Neural cell (in vitro differentiated cells): ENCODE measurements at regions not wholly inside any gene's neighbourhood (a gene's known extent, or its start where the extent isn't known, plus 50 kb on each side); places are given as distances from the start of the nearest gene placed in this dataset.

Experiments
- H2AFZ ChIP-seq: fragments of 200-600, 300-800 bp; sonication (generic), shearing (Covaris generic); 2 replicates; pipeline ENCODE4 v1.6.0; 2014; ENCODE audit warnings: low read depth, mild to moderate bottlenecking, antibody characterized with exemption, low read length, moderate library complexity
- H3F3A ChIP-seq: fragments of 200-600 bp; shearing (Covaris generic); 2 replicates; pipeline ENCODE4 v1.6.1; 2016; ENCODE audit warnings: mild to moderate bottlenecking, moderate library complexity, mixed read lengths, antibody characterized with exemption, low read length; ENCODE audit not compliant: insufficient read depth, poor library complexity, severe bottlenecking
- H3K27ac ChIP-seq: fragments of 200-600, 300-800 bp; sonication (generic), shearing (Covaris generic); 2 replicates; pipeline ENCODE4 v1.5.1; 2014; ENCODE audit warnings: mild to moderate bottlenecking, low read length, moderate library complexity
- H3K27me3 ChIP-seq: fragments of 300-800, 200-600 bp; sonication (generic), shearing (Covaris generic); 2 replicates; pipeline ENCODE4 v1.6.0; 2014; ENCODE audit warnings: mild to moderate bottlenecking, low read depth, low read length, moderate library complexity; ENCODE audit not compliant: insufficient read depth
- H3K36me3 ChIP-seq: fragments of 300-800, 200-600 bp; sonication (generic), shearing (Covaris generic); 2 replicates; pipeline ENCODE4 v1.5.1; 2014; ENCODE audit warnings: mild to moderate bottlenecking, antibody characterized with exemption, low read length, moderate library complexity; ENCODE audit not compliant: insufficient read depth
- H3K4me2 ChIP-seq: fragments of 300-800, 200-600 bp; sonication (generic), shearing (Covaris generic); 2 replicates; pipeline ENCODE4 v1.6.0; 2014; ENCODE audit warnings: mild to moderate bottlenecking, low read length
- H3K4me3 ChIP-seq: fragments of 300-800, 200-600 bp; sonication (generic), shearing (Covaris generic); 2 replicates; pipeline ENCODE4 v1.5.1; 2014; ENCODE audit warnings: mild to moderate bottlenecking, low read length, moderate library complexity
- H3K79me2 ChIP-seq: fragments of 200-600 bp; shearing (Covaris generic); replicated peaks from 2 replicates; pipeline ENCODE4 v1.6.0; 2014; ENCODE audit warnings: mild to moderate bottlenecking, low read length, moderate library complexity; ENCODE audit not compliant: insufficient read depth
- H3K9ac ChIP-seq: fragments of 300-800, 200-600 bp; sonication (generic), shearing (Covaris generic); 2 replicates; pipeline ENCODE4 v1.6.1; 2016; ENCODE audit warnings: mild to moderate bottlenecking, low read length, mixed read lengths
- H3K9me2 ChIP-seq: fragments of 200-600 bp; shearing (Covaris generic); 2 replicates; pipeline ENCODE4 v1.6.1; 2016; ENCODE audit warnings: mild to moderate bottlenecking, low read length, mixed read lengths; ENCODE audit not compliant: insufficient read depth
- H3K9me3 ChIP-seq: fragments of 200-600, 300-800 bp; sonication (generic), shearing (Covaris generic); 2 replicates; pipeline ENCODE4 v1.6.1; 2016; ENCODE audit warnings: mild to moderate bottlenecking, mixed run types, low read length, moderate library complexity, mixed read lengths
- H4K20me1 ChIP-seq: fragments of 200-600 bp; shearing (Covaris generic); 2 replicates; pipeline ENCODE4 v1.6.1; 2016; ENCODE audit warnings: mild to moderate bottlenecking, mixed run types; ENCODE audit not compliant: insufficient read depth
- CTCF ChIP-seq: fragments of 450-650 bp; IDR thresholded peaks from 2 replicates; pipeline ENCODE4 v1.5.1; 2014; ENCODE audit warnings: antibody characterized with exemption, mild to moderate bottlenecking, moderate library complexity; ENCODE audit not compliant: poor library complexity, severe bottlenecking
- EP300 ChIP-seq: fragments of 450-650 bp; conservative IDR thresholded peaks from 2 replicates; pipeline ENCODE4 v1.6.1; 2014; ENCODE audit warnings: antibody characterized with exemption, mild to moderate bottlenecking, moderate library complexity; ENCODE audit not compliant: poor library complexity, severe bottlenecking
- EZH2 ChIP-seq: fragments of 200-600, 300-800 bp; shearing (Covaris generic), sonication (generic); IDR thresholded peaks from 2 replicates; pipeline ENCODE4 v1.6.1; 2014; ENCODE audit warnings: antibody characterized with exemption, low read length, borderline replicate concordance, mild to moderate bottlenecking; ENCODE audit not compliant: insufficient read depth, poor library complexity, severe bottlenecking
- MXI1 ChIP-seq: fragments of 450-650 bp; conservative IDR thresholded peaks from 2 replicates; pipeline ENCODE4 v1.6.1; 2014; ENCODE audit warnings: antibody characterized with exemption, mild to moderate bottlenecking; ENCODE audit not compliant: poor library complexity, severe bottlenecking
- POLR2AphosphoS5 ChIP-seq: IDR thresholded peaks from 2 replicates; pipeline ENCODE4 v1.6.1; 2012
- RAD21 ChIP-seq: fragments of 450-650 bp; conservative IDR thresholded peaks from 2 replicates; pipeline ENCODE4 v1.6.1; 2014; ENCODE audit warnings: antibody characterized with exemption, mild to moderate bottlenecking, moderate library complexity
- REST ChIP-seq: IDR thresholded peaks from 2 replicates; pipeline ENCODE4 v1.6.1; 2012; ENCODE audit warnings: borderline replicate concordance
- SMC3 ChIP-seq: fragments of 450-650 bp; conservative IDR thresholded peaks from 2 replicates; pipeline ENCODE4 v1.6.1; 2014; ENCODE audit warnings: antibody characterized with exemption, mild to moderate bottlenecking, moderate library complexity; ENCODE audit not compliant: poor library complexity
- TAF1 ChIP-seq: IDR thresholded peaks from 2 replicates; pipeline ENCODE4 v1.6.1; 2012; ENCODE audit warnings: low read depth

GRCh38 chr3:64355401-64355807 lies 130.1 kb upstream of the PRICKLE2 start:
- no peak overlapping the region for H3K4me2 ChIP-seq
- no peak overlapping the region for H3K9ac ChIP-seq
- H3K9me3 ChIP-seq, result no peaks in the 10 kb centered on the region
- no peaks in the 10 kb centered on the region for H3K36me3 ChIP-seq
- no peaks in the 10 kb centered on the region for H3K27me3 ChIP-seq
- H3K9me2 ChIP-seq, result no peaks in the 10 kb centered on the region
- no peak for TF ChIP-seq EZH2
- no peak for TF ChIP-seq TAF1
- no peak for TF ChIP-seq EP300
- TF ChIP-seq MXI1, result no peak
- no peak for TF ChIP-seq CTCF
- no peak for TF ChIP-seq RAD21
- TF ChIP-seq SMC3, result no peak
- TF ChIP-seq POLR2AphosphoS5, result no peak
- no peak for TF ChIP-seq REST
- H3K4me3 ChIP-seq, result no peak overlapping the region
- H2AFZ ChIP-seq, result no peak overlapping the region
- H3K79me2 ChIP-seq, result no peaks in the 10 kb centered on the region
- H4K20me1 ChIP-seq, result no peaks in the 10 kb centered on the region
- no peaks in the 10 kb centered on the region for H3F3A ChIP-seq
- no peak overlapping the region for H3K27ac ChIP-seq

GRCh38 chr3:64354956-64355355 lies 129.7 kb upstream of the PRICKLE2 start:
- no peaks in the 10 kb centered on the region for H3K79me2 ChIP-seq
- no peaks in the 10 kb centered on the region for H3K9me2 ChIP-seq
- TF ChIP-seq EZH2, result no peak
- TF ChIP-seq CTCF, result no peak
- no peak for TF ChIP-seq REST
- no peak for TF ChIP-seq SMC3
- no peak for TF ChIP-seq POLR2AphosphoS5
- TF ChIP-seq RAD21, result no peak
- H3K9me3 ChIP-seq, result no peaks in the 10 kb centered on the region
- no peaks in the 10 kb centered on the region for H3K36me3 ChIP-seq
- no peak overlapping the region for H3K9ac ChIP-seq
- H3K4me2 ChIP-seq, result no peak overlapping the region
- no peaks in the 10 kb centered on the region for H3K27me3 ChIP-seq
- H3F3A ChIP-seq, result no peaks in the 10 kb centered on the region
- H3K4me3 ChIP-seq, result no peak overlapping the region
- H3K27ac ChIP-seq, result no peak overlapping the region
- no peaks in the 10 kb centered on the region for H4K20me1 ChIP-seq
- H2AFZ ChIP-seq, result no peak overlapping the region
